GM19372 (cell line): ENCODE measurements at regions not wholly inside any gene's neighbourhood (a gene's known extent, or its start where the extent isn't known, plus 50 kb on each side); places are given as distances from the start of the nearest gene placed in this dataset.
A peak's percentile ranks its signal among the peaks of the same experiment; 100 is the strongest.

ENCODE experiments used
- ATAC-seq: cut with Tn5 transposase; IDR thresholded peaks from one replicate; pipeline ENCODE4 v1.9.1; 2021; ENCODE audit warnings: mild to moderate bottlenecking, low read depth, moderate library complexity; ENCODE audit not compliant: unreplicated experiment

DNA sequence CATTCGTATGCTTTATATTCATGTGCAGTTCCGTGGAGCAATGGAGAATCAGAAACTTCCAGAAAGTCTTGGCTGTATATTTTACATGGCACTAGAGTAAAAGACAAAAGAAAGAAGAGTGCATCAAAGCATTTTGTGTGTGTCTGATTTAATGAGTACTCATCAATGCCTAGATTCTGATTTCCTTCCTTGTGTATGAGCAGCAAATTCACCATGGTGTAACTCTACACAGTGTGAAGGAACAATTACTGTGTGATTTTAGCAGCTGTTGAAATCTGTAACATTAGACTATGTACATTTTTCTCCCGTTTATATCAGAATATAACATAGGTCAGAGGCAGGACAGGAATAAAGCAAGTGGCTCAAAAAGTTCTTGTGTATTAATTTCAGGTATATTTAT lies 102.0 kb upstream of the TSC22D2 start:
- no peak for ATAC-seq

DNA sequence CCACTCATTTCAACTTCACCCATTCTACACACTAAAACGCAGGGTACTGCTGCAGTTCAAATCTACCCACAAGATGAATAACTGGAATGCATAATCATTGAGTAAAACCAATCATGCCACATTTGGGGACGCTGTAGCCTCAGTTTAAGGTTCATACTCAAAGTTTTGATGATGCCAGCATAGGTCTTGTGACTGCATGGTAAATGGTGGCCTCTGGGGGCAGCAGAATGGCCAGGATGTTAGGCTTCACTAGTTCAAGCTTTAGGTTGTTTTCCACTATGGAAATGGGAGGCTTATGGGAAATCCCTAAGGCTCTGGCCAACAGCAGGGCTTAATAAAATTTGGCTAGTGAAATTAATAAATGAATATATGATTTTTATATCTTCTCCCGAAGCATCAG lies 104.3 kb upstream of the TSC22D2 start:
- peak; percentile 96 for ATAC-seq

GRCh38 chr3:150302246-150302645 lies 105.9 kb upstream of the TSC22D2 start:
- no peak for ATAC-seq

DNA sequence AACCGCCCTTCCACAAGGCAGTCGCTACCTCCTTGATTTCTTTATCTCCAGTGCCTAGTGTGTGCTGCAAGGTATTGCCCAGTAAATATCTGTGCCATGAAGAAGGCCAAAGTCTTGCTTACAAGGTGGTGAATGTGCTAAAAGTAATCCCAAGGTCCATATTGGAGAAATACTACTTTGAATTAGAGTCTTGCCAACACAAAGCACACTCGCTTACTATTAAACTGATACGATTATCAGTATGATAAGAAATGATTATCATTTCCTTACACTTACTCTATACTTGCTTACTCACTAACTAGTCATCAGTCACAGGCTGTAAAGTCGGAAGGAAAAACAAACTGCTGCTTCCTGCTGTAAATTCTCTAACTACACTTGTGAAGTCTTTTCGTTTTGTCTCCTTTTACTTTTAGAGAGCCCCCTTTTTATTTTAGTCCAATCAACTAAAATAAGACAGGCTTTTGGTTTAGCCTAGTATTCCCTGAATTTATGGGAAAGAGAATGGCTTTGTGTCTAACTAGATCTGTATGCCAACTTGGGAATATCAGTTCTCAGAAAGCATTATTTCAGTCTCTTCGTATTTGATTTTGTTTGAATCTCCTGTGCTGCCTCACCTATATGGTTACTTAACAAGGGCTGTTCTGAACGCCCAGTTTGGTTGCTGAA lies 107.1 kb upstream of the TSC22D2 start:
- ATAC-seq, result no peak

DNA sequence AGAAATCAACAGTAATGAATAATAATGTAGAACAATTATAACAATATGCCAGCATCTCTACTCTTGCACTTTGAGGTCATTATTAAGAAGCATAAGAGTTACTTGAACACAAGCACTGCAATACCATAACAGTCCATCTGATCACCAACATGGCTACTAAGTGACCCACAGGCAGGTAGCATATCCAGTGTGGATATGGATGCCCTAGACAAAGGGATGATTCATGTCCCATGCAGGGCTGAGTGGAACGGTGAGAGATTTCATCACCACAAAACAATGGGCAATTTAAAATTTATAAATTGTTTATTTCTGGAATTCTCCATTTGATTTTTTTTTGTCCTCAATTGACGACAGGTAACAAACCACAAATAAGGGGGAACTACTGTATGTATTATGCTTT lies 107.7 kb upstream of the TSC22D2 start:
- no peak for ATAC-seq

DNA sequence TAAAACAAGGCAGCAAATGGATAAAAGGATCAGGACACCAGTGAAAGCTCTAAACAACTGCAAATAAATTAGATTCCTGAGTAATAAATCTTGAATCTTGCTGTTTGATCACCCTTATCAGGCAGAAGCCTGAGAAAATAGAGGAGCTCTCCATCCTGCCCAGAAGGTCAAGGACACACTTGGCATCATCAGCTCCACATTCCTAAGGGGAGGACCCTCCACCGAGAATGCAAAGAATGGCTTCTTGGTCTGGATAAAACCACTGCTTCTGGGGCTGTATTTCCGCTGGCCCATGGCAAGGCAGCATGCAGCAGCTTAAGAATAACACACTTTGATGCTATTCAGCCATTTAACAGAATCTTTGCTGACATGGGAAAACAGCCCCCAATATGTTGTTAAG lies 108.9 kb upstream of the TSC22D2 start:
- ATAC-seq, result no peak

DNA sequence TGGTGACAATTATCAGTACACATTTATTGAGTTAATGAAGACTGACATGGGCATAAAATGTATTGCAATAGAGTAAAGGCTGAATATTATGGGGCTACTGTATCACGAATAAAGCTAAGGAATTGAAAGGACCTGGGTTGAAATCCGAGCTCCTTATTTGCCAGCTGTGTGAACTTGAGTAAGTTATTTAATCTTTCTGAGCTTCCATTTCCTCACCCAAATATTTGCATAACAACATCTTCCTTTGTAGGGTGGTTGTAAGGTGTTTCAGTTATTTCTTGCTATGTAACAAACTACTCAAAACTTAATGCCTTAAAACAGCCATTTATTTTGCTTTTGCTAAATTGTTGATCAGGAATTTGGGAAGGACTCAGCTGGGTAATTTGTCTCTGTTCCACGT lies 111.1 kb upstream of the TSC22D2 start:
- ATAC-seq, result no peak

- ATAC-seq, result no peak
Observed at GRCh38 chr3:150296123-150296735, 111.9 kb upstream of the TSC22D2 start.

GRCh38 chr3:150293401-150294001 lies 114.6 kb upstream of the TSC22D2 start:
- ATAC-seq, result no peak

- ATAC-seq, result no peak
Observed at GRCh38 chr3:150292891-150293290, 115.2 kb upstream of the TSC22D2 start.

- no peak for ATAC-seq
Observed at GRCh38 chr3:150291515-150291914, 116.6 kb upstream of the TSC22D2 start.

DNA sequence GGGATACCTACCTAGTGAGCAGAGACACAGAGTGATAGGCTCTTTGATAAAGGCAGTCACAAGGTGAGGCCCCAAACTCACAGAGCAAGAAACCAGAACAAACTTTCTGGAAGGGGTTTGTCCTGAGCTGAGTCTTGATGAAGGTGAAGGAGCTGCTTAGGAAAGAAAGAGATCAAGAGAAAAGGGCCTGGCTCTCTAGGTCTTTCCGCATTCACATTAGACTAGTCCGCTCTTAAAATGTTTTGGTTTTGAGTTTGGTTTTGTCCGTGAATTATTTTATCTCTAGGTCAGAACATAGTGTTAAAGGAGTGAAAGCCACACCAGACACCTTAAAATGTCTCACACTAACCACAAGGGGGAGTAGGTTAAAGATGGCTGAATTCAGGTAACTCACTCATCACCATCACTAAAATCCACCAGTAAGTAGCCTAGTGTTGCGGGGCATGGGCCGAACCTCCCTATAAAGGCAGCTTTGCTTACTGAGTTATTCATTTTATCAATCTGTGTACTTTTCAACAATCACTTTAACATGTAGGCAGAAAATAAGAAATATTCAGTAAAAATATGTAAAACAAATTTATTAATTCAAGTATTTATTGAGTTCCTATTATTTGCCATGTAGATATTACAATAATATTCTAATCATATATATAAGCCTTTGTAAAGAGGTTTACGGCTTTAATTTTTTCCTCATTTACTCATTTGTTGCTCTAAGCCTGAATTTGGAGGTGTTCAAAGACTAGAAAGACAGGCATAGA lies 121.5 kb upstream of the TSC22D2 start:
- ATAC-seq, result peak; percentile 67

DNA sequence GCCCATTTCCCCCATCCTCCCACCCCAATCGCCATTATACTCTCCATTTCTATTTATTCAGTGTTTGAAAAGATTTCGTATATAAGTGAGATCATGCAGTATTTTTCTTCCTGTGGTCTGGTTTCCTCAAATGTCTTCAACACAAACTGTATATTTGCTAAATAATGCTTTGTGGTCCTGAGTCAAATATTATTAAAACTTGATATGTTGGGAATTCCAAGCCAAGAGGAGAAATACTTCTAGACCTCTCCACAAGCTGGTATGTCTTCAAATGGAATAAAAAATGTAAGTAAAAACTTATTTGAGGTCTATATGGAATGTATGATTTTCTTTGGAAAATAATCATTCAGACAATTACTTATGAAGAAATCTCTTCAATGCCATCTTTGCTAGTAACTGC lies 122.5 kb upstream of the TSC22D2 start:
- ATAC-seq, result no peak

DNA sequence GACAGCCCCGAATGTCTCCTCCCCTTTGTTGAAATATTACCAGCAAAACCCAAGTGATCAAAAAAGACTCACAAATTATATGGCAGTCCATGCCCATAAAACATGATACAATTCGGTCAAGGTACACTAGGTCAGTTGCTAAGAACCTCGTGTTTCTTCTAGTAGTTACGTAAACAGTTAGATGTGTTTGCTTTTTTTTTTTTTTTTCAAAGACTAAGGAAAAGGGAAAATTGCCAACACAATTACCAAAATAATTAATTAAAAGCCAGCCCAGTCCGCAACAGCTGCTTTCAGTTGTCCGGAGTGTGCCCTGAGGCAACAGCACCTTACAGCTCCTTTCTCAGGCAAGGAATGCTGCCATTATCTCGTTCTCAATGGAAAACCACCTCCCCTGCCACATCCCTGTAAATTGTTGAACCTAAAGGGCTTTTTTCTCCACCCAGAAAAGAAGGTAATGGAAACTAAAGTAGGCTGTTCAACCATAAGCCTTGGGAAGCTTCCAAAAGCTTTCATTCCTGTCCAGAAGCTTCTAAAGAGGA lies 129.2 kb upstream of the TSC22D2 start:
- ATAC-seq, result no peak

DNA sequence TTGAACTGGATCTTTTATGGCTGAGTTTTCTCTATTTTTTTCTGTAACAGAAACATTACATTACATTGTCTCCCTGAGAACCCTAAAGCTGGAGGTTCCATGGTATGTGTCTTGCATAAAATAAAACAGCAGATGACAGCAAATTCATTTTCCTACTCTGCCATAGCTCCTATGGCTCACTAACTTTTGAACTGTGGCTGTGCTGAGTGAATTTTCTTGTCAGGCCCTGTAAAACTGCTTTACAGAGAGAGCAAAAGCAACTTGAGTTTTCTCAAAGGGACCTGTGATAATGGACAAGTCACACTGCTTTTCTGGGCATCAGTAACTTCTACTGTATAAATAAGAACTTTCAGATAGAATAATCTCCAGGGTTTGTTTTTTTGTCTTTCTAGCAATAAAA lies 129.9 kb upstream of the TSC22D2 start:
- no peak for ATAC-seq

GRCh38 chr3:150277444-150277843 lies 130.7 kb upstream of the TSC22D2 start:
- ATAC-seq, result no peak

- no peak for ATAC-seq
Observed at GRCh38 chr3:150275941-150276340, 132.2 kb upstream of the TSC22D2 start.

GRCh38 chr3:150274372-150274771 lies 133.7 kb upstream of the TSC22D2 start:
- ATAC-seq, result no peak

- no peak for ATAC-seq
Observed at GRCh38 chr3:150273396-150273795, 134.7 kb upstream of the TSC22D2 start.

DNA sequence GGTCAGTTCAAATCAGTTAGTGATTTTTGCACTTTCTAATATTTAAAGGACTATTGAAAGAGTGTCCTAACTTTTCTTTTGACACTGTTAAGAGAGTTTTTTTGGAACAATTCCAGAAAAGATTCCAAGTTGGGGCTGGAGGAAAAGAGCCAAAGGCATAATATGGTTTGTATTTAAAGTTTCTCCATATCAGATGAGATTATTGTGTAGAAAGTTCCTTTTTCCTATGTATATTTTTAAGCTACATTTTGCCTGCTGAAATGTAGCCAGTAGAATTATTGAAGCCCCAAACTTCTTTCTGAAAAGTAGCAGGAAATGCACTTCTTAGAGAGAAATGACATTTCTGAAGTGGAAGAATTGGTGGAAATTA lies 136.5 kb upstream of the TSC22D2 start:
- no peak for ATAC-seq

- no peak for ATAC-seq
Observed at GRCh38 chr3:150270883-150271590, 137.1 kb upstream of the TSC22D2 start.
